ENCODE measurements at regions not wholly inside any gene's neighbourhood (a gene's known extent, or its start where the extent isn't known, plus 50 kb on each side); places are given as distances from the start of the nearest gene placed in this dataset.

DNA sequence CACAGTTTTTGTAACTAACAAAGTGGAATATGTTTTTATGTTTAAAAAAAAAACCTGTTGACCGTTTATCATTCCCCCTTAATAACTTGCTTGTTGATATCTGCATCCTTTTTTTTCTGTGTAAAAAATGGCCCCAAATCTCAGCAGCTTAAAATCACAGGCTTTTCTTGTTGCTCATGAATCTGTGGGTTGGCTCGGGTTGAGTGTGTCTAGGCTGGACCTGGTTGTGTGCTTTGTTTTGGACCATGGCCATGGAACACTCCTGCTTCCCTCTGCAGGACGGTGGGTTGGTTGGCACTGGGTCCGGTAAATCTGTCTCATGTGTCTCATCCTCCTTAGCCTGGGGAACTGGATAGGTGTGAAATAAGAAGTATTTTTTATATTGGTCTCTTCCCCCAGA is 139.0 kb upstream of the LINC00305 start:
- no peaks in the 10 kb centered on the region for H3K27me3 ChIP-seq
- TF ChIP-seq, protein P1, sequence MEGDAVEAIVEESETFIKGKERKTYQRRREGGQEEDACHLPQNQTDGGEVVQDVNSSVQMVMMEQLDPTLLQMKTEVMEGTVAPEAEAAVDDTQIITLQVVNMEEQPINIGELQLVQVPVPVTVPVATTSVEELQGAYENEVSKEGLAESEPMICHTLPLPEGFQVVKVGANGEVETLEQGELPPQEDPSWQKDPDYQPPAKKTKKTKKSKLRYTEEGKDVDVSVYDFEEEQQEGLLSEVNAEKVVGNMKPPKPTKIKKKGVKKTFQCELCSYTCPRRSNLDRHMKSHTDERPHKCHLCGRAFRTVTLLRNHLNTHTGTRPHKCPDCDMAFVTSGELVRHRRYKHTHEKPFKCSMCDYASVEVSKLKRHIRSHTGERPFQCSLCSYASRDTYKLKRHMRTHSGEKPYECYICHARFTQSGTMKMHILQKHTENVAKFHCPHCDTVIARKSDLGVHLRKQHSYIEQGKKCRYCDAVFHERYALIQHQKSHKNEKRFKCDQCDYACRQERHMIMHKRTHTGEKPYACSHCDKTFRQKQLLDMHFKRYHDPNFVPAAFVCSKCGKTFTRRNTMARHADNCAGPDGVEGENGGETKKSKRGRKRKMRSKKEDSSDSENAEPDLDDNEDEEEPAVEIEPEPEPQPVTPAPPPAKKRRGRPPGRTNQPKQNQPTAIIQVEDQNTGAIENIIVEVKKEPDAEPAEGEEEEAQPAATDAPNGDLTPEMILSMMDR (IDR thresholded peaks at IDR 0.05), result no peak
- TF ChIP-seq POLR2A (IDR thresholded peaks at IDR 0.05), result no peak

DNA sequence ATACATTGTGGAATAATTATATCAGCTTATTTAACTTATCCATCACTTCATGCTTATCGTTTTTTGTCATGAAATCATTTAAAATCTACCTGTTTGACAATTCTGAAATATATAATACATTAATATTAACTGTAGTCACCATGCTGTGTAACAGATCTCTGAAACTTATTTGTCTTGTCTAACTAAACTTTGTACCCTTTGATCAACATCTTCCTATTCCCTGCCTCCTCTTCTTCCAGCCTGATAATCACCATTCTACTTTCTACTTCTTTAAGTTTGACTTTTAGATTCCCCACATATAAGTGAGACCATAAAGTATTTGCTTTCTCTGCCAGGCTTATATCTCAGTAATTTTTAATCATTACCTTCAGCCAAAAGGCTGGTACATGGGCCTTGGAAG is 134.2 kb upstream of the LINC00305 start:
- H3K27me3 ChIP-seq, result no peaks in the 10 kb centered on the region
- no peak overlapping the region for H3K27ac ChIP-seq
- intact Hi-C loops (cut with DNase I; ENCODE audit: low total_unique reads), result no loop called here
- no peak overlapping the region for H3K4me3 ChIP-seq
- H3K36me3 ChIP-seq, result no peaks in the 10 kb centered on the region
- TF ChIP-seq, protein P1 (IDR thresholded peaks at IDR 0.05), result no peak
- no peak for TF ChIP-seq POLR2A (IDR thresholded peaks at IDR 0.05)
- DNase-seq, result no peak
- H3K4me1 ChIP-seq, result no peaks in the 10 kb centered on the region
- H3K9me3 ChIP-seq, result no peaks in the 10 kb centered on the region

More for the DNA sequence above, 139.0 kb upstream of the LINC00305 start:
- Histone ChIP-seq H3K4me3 (no peak overlapping the region), H3K9me3 (no peaks in the 10 kb centered on the region), H3K4me1 (no peaks in the 10 kb centered on the region), H3K27ac (no peak overlapping the region), H3K36me3 (no peaks in the 10 kb centered on the region)
- intact Hi-C loops (cut with DNase I; ENCODE audit: low total_unique reads), result no loop called here
- no peak for DNase-seq

DNA sequence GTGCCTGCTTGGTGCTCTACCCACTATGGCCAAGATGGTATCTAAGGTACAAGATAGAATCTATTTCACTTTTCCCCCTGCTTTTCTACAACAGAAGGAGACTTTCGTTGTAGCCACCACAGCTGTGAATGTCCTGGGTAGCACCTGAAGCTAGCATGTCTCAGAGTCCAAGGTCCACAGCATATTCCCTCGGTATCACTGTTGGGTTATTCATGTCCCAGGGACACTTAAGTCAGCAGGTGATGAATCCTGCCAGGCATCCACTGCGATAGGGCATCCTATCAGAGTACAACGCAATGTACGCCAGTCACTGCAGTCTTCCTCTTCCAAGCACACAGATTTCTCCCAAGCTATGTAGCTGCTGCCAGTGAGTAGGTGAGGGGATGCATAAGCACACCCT is 129.1 kb upstream of the LINC00305 start:
- Histone ChIP-seq H3K27ac (no peak overlapping the region), H3K9me3 (no peaks in the 10 kb centered on the region), H3K4me3 (no peak overlapping the region), H3K36me3 (no peaks in the 10 kb centered on the region), H3K4me1 (no peaks in the 10 kb centered on the region), H3K27me3 (no peaks in the 10 kb centered on the region)
- TF ChIP-seq POLR2A (IDR thresholded peaks at IDR 0.05), result no peak
- TF ChIP-seq, protein P1 (IDR thresholded peaks at IDR 0.05), result no peak
- intact Hi-C loops (cut with DNase I; ENCODE audit: low total_unique reads), result no loop called here
- DNase-seq, result no peak

DNA sequence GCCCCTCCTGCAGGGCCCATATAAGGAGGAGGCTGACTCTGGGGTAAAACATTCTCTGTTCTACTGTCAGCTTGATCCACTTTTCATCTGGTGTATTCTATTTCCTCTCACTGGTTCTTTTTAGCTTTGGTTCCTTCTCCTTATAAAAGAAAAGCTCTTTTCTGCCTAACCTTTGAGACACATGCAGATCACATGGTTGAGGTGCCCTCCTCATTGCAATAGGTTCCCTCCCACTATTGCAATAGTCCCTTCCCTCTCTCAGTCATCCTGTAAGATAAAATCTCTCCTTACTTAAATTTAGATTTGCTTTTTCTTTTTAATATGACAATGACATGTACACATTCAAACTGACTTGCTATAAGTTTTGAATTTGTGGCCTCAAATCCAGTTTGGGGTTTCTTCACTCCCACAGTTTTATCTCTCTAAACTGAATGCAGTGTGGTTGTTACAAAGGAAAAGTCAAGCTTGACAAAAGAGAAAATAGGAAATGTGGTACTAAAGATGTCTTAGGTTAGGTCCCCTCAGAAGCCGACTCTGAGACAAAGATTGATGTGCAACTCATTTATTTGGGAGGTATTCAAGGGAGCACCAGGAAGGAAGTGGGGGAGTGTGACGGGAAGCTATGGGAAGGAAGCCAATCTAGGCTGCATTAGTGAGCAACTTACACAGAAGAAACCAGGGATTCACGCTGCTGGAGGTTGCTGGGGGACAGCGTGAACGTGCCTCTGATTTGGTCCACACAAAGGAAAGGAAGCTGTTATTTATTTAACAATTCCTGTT is 127.6 kb upstream of the LINC00305 start:
- intact Hi-C loops (cut with DNase I; ENCODE audit: low total_unique reads), result no loop called here
- no peaks in the 10 kb centered on the region for H3K9me3 ChIP-seq
- H3K4me1 ChIP-seq, result no peaks in the 10 kb centered on the region
- no peaks in the 10 kb centered on the region for H3K36me3 ChIP-seq
- TF ChIP-seq, protein P1 (IDR thresholded peaks at IDR 0.05), result no peak
- TF ChIP-seq POLR2A (IDR thresholded peaks at IDR 0.05), result no peak
- DNase-seq, result no peak
- H3K27ac ChIP-seq, result no peak overlapping the region
- no peaks in the 10 kb centered on the region for H3K27me3 ChIP-seq
- no peak overlapping the region for H3K4me3 ChIP-seq

DNA sequence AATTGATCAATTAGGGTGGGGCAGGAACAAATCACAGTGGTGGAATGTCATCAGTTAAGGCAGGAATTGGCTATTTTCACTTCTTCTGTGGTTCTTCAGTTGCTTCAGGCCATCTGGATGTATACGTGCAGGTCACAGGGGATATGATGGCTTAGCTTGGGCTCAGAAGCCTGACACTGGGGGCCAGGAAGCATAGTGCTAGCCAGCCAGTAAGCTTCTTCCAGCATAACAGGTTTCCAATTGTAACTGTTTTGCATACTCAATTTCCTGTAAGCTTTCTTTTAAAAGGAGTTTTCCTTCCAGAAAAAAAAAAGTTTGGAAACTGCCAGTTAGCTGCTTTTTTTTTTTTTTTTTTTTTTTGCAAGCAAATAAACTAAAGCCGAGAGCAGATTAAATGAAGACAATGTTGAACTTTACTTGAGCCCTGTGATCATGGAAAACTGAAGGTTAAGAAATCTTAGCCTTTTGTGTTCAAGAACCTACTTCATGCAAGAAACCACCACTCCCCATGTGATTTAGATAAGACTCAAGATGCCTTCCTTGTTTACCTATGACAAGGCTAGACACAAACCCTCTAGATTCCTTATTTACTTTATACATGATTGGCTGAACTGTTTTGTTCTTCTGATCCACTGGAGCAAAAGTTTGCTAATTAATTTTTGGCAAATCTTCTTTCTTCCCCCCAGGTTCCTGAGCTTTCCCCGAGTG is 126.9 kb upstream of the LINC00305 start:
- Histone ChIP-seq H3K27ac (no peak overlapping the region), H3K4me1 (no peaks in the 10 kb centered on the region), H3K27me3 (no peaks in the 10 kb centered on the region), H3K9me3 (no peaks in the 10 kb centered on the region), H3K4me3 (no peak overlapping the region), H3K36me3 (no peaks in the 10 kb centered on the region)
- DNase-seq, result no peak
- TF ChIP-seq, protein P1 (IDR thresholded peaks at IDR 0.05), result no peak
- no peak for TF ChIP-seq POLR2A (IDR thresholded peaks at IDR 0.05)
- intact Hi-C loops (cut with DNase I; ENCODE audit: low total_unique reads), result no loop called here
